ENCODE measurements at regions not wholly inside any gene's neighbourhood (a gene's known extent, or its start where the extent isn't known, plus 50 kb on each side); places are given as distances from the start of the nearest gene placed in this dataset.
A peak's percentile ranks its signal among the peaks of the same experiment; 100 is the strongest.

GRCh38 chr6:72530152-72530551 is 91.7 kb upstream of the KCNQ5 start:
- no peak overlapping the region for H3K4me3 ChIP-seq (ENCODE audit: low read length)
- DNase-seq (ENCODE audit: low read depth) = no peak
- TF ChIP-seq, protein P1, sequence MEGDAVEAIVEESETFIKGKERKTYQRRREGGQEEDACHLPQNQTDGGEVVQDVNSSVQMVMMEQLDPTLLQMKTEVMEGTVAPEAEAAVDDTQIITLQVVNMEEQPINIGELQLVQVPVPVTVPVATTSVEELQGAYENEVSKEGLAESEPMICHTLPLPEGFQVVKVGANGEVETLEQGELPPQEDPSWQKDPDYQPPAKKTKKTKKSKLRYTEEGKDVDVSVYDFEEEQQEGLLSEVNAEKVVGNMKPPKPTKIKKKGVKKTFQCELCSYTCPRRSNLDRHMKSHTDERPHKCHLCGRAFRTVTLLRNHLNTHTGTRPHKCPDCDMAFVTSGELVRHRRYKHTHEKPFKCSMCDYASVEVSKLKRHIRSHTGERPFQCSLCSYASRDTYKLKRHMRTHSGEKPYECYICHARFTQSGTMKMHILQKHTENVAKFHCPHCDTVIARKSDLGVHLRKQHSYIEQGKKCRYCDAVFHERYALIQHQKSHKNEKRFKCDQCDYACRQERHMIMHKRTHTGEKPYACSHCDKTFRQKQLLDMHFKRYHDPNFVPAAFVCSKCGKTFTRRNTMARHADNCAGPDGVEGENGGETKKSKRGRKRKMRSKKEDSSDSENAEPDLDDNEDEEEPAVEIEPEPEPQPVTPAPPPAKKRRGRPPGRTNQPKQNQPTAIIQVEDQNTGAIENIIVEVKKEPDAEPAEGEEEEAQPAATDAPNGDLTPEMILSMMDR (IDR thresholded peaks at IDR 0.05; ENCODE audit: insufficient read depth, low read depth, low read length, missing control alignments) = no peak

GRCh38 chr6:72530750-72531149 is 91.1 kb upstream of the KCNQ5 start:
- DNase-seq (ENCODE audit: low read depth) = peak; percentile 32
- TF ChIP-seq, protein P1 (IDR thresholded peaks at IDR 0.05; ENCODE audit: insufficient read depth, low read depth, low read length, missing control alignments) = no peak
- no peak overlapping the region for H3K4me3 ChIP-seq (ENCODE audit: low read length)

DNA sequence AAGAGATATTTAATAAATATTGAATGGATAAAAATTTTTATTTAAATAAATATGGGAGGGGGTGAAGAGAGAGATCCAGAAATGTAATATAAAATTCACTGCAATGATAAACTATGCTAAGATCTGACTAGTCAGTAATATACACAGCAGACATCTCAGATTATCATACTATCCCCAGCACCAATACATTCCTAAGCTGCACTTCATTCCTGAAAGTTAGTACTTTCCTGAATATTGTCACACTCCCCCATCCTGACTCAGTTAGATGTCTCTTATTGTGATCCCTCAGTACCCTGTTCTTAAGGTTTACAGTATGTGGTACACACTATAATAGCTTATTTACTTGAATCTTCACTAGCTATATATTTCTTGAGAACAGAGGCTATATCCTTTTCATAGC is 88.3 kb upstream of the KCNQ5 start:
- TF ChIP-seq, protein P1 (IDR thresholded peaks at IDR 0.05; ENCODE audit: insufficient read depth, low read depth, low read length, missing control alignments) = no peak
- no peak for DNase-seq (ENCODE audit: low read depth)
- no peak overlapping the region for H3K4me3 ChIP-seq (ENCODE audit: low read length)

DNA sequence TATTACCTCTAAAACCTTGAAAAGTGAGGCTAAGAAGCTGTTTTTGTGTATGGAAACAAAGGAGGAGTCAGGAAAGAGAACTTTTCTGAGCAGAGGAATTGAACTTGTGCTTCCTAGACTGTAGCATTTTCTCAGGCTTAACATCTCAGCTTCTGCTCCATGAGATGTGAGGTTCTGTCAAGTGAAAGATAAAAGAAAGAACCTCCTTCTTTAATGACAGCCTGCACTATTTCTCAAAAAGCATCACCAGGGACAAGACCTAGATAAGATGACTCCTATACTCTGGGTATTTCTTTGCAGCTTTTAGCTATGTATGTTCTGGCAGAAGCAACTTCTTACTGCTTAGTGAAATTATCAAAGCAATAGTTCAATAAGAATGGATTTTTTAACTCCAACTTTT is 87.6 kb upstream of the KCNQ5 start:
- H3K4me3 ChIP-seq (ENCODE audit: low read length) = no peak overlapping the region
- TF ChIP-seq, protein P1 (IDR thresholded peaks at IDR 0.05; ENCODE audit: insufficient read depth, low read depth, low read length, missing control alignments) = no peak
- no peak for DNase-seq (ENCODE audit: low read depth)

DNA sequence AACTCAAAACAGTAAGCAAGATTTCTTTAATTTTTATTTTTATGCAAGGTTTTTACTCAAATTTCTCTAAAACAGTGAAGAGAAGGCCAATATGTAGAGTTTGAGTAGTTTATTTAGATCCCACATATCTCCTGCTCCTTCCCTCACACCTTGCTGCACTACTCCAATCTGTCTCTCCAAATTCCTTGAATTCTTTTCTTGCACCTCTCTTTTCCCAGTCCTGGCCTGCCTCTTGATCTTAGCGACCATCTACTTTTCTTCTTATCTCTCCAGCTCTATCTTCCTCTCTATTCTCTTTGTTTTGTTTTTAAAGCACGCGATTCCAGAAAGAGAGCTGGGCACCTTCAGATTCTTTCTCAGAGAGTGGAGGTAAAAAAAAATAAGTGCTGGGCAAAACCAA is 86.7 kb upstream of the KCNQ5 start:
- no peak for DNase-seq (ENCODE audit: low read depth)
- H3K4me3 ChIP-seq (ENCODE audit: low read length) = no peak overlapping the region
- TF ChIP-seq, protein P1 (IDR thresholded peaks at IDR 0.05; ENCODE audit: insufficient read depth, low read depth, low read length, missing control alignments) = no peak

- TF ChIP-seq, protein P1 (IDR thresholded peaks at IDR 0.05; ENCODE audit: insufficient read depth, low read depth, low read length, missing control alignments) = no peak
- DNase-seq (ENCODE audit: low read depth) = no peak
These were observed 74.8 kb upstream of the KCNQ5 start for GRCh38 chr6:72547020-72547419.

DNA sequence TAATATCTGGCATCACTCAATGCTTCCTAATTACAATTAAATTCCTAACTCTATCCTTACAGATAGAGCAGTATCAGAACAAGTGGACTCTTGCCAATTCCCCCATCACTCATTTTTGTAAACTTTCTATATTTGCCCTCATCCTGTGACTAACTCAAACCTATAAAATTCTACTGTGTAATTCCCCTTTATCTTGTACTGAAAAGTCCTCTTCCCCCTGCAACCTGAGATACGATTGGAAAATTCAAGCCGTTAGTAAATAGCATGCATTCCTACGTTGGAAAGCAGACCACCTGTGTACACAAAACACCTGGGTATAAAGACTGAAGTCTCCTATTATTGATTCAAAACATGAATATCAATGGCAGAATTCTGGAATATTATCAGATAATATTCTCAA is 70.4 kb upstream of the KCNQ5 start:
- DNase-seq (ENCODE audit: low read depth) = no peak
- no peak overlapping the region for H3K4me3 ChIP-seq (ENCODE audit: low read length)
- TF ChIP-seq, protein P1 (IDR thresholded peaks at IDR 0.05; ENCODE audit: insufficient read depth, low read depth, low read length, missing control alignments) = no peak

More at GRCh38 chr6:72547020-72547419, 74.8 kb upstream of the KCNQ5 start:
- no peak overlapping the region for H3K4me3 ChIP-seq (ENCODE audit: low read length)
